Adrenal gland (tissue), 9 donors: ENCODE measurements at regions not wholly inside any gene's neighbourhood (a gene's known extent, or its start where the extent isn't known, plus 50 kb on each side); places are given as distances from the start of the nearest gene placed in this dataset.

Source experiments
- DNase-seq, 7 donors: peaks; one replicate each; pipeline ENCODE4 v3.0.0-alpha.2; 2019 to 2020
- H3K27ac ChIP-seq, 5 donors: fragments of 200-600 bp; sonication (generic) in 4 of 5; 1 replicate in 3 of 5; 2 replicates in 2 of 5; pipeline versions ENCODE4 v1.5.1 to v1.8.0; 2016 to 2020; ENCODE audit warnings: mild to moderate bottlenecking in 1 of 5
- H3K27me3 ChIP-seq: fragments of 200-600 bp; 2 replicates; pipeline ENCODE4 v1.8.0; 2021
- H3K36me3 ChIP-seq, 2 donors: fragments of 200-600 bp; replicated peaks in 1 of 2; 1 replicate in 1 of 2; 2 replicates in 1 of 2; pipeline versions ENCODE4 v1.5.1 to v1.8.0; 2018 to 2022
- H3K4me1 ChIP-seq, 2 donors: fragments of 200-600 bp; replicated peaks in 1 of 2; 1 replicate in 1 of 2; 2 replicates in 1 of 2; pipeline versions ENCODE4 v1.5.1 to v1.8.0; 2018 to 2021
- H3K4me3 ChIP-seq, 4 donors: fragments of 200-600 bp; sonication (generic) in 3 of 4; one replicate each; pipeline ENCODE4 v1.5.1; 2016 to 2018
- H3K9me3 ChIP-seq, 3 donors: fragments of 200-600 bp; sonication (generic) in 1 of 3; replicated peaks in 1 of 3; 1 replicate in 2 of 3; 2 replicates in 1 of 3; pipeline versions ENCODE4 v1.5.1 to v1.8.0; 2016 to 2021
- POLR2A ChIP-seq, 2 donors: fragments of 450-650 bp; IDR thresholded peaks; one replicate each; pipeline ENCODE4 v1.6.1; 2017; ENCODE audit warnings: antibody characterized with exemption in 2 of 2, mild to moderate bottlenecking in 2 of 2, moderate library complexity in 1 of 2
- WGBS, 4 donors: extraction: QIAGEN DNeasy Blood & Tissue Kit in 2 of 4; methylation state at CpG; one replicate each; pipeline versions ENCODE4 v1.1.5 to v1.1.7; 2013 to 2017; 5-methylcytosine and 5-hydroxymethylcytosine counted together
- intact Hi-C, 2 donors: fragments of 100-400 bp; cut with DNase I; formaldehyde crosslinking; loops; one replicate each; pipeline versions ENCODE4 v1.14.1 to v1.15.0; 2022 to 2023
- TF ChIP-seq, protein P1 (sequence below), 6 experiments: fragments of 450-650 bp in 4 of 6; fragments of 200-600 bp in 2 of 6; sonication (generic) in 1 of 6; IDR thresholded peaks; 1 replicate in 5 of 6; 2 replicates in 1 of 6; pipeline versions ENCODE4 v1.5.1 to v1.8.0; 2016 to 2021; ENCODE audit warnings: antibody characterized with exemption in 6 of 6, mild to moderate bottlenecking in 2 of 6, moderate library complexity in 1 of 6
- donor health status: healthy with polysubstance abuse.
- donor health status: Bipolar disorder and iron deficiency.
- donor health status: DM: yes; HTN: yes; CAD: no.
- donor health status: DM: no; HTN: no; CAD: no.
- donor health status: DM: no; HTN: no; CAD: no.

DNA sequence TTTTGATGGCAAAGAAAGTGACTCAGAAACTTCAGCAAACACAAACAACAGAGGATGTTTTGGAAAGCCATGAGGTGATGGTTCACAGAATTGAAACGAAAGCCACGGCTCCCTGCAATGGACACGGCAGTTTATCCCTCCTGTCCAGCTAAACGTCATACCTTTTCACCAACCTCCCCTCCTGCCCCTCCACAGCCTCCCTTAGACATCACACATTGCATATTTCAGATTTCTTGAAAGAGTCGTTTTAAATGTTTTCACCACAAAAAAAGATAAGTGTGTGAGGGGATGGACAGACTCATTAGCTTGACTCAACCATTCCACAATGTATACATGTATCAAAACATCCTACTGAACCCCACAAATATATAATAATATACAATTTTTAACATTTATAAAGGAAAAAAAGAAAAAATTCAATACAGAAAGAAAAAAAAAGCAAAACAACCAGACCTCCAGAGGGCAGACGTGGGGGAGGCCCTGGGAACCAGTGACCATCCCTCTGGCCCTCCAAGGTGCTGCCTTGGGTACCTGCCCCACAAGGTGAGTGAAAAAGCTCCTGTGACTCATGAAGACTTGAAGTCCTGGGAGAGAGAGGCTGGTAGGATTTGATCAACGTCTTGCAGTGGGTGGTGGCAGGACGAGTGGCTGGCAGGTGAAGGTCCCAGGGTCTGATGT lies 117.2 kb upstream of the THBS2 start:
- Histone ChIP-seq H3K4me3 (no peak overlapping the region), H3K9me3 (peaks cover 0 to 6% (median 0%) of the 10 kb centered on the region in 3 donors), H3K36me3 (no peaks in the 10 kb centered on the region), H3K27ac (no peak overlapping the region), H3K4me1 (no peaks in the 10 kb centered on the region), H3K27me3 (no peaks in the 10 kb centered on the region)
- WGBS, 4 donors = 65 to 77% (median 74%) methylated on average over 8 of the region's 8 CpGs
- intact Hi-C loops = no loop called here
- TF ChIP-seq, protein P1, sequence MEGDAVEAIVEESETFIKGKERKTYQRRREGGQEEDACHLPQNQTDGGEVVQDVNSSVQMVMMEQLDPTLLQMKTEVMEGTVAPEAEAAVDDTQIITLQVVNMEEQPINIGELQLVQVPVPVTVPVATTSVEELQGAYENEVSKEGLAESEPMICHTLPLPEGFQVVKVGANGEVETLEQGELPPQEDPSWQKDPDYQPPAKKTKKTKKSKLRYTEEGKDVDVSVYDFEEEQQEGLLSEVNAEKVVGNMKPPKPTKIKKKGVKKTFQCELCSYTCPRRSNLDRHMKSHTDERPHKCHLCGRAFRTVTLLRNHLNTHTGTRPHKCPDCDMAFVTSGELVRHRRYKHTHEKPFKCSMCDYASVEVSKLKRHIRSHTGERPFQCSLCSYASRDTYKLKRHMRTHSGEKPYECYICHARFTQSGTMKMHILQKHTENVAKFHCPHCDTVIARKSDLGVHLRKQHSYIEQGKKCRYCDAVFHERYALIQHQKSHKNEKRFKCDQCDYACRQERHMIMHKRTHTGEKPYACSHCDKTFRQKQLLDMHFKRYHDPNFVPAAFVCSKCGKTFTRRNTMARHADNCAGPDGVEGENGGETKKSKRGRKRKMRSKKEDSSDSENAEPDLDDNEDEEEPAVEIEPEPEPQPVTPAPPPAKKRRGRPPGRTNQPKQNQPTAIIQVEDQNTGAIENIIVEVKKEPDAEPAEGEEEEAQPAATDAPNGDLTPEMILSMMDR (IDR thresholded peaks at IDR 0.05) = no peak
- TF ChIP-seq POLR2A (IDR thresholded peaks at IDR 0.05) = no peak
- no peak for DNase-seq

DNA sequence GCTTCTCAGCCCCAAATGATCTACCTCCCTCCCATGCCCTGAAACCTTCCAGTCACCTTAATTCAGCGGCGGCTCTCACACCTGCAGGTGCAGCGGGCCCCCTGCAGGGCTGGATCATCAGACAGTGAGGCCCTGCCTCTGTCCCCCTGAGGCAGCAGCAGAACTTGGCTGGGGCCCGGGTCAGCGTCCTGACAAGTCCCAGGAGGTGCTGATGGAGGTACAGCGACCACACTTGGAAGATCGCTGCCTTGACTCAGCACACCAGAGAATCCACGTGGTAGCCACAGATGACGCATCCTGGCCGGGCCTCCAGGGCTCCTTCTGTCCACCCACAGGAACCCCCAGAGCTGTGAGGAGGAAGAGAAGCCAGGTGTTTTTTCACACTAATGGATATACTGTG lies 116.4 kb upstream of the THBS2 start:
- Histone ChIP-seq H3K9me3 (no peaks in the 10 kb centered on the region), H3K27ac (no peak overlapping the region), H3K4me1 (no peaks in the 10 kb centered on the region), H3K4me3 (no peak overlapping the region), H3K36me3 (no peaks in the 10 kb centered on the region), H3K27me3 (no peaks in the 10 kb centered on the region)
- 85 to 98% (median 86%) methylated on average over 5 to 10 of the region's 10 CpGs for WGBS, 4 donors
- TF ChIP-seq, protein P1 (IDR thresholded peaks at IDR 0.05) = no peak
- TF ChIP-seq POLR2A (IDR thresholded peaks at IDR 0.05) = no peak
- intact Hi-C loops = no loop called here
- no peak for DNase-seq

DNA sequence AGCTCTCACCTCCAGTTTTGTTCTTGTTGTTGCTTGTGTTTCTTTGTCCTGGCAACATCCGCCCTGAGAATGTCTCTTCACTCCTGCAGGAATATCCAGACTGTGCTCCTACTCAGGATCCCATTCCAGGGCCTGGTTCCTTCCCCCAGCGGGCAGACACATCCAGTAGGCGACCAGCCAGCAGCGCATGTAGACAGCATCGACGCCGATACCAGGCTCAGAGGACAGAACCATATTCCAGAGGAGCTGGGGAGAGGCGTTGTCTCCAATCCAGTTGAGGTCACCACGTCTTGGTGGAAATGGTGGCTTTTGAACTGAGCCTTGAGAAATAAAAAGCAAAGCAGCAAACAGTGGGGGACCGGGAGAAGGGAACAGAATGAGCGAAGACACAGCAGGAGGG lies 114.6 kb upstream of the THBS2 start:
- WGBS, 4 donors = 92 to 96% (median 94%) methylated on average over 11 of the region's 11 CpGs
- no peak for DNase-seq
- no peaks in the 10 kb centered on the region for H3K27me3 ChIP-seq
- H3K4me3 ChIP-seq = no peak overlapping the region
- H3K36me3 ChIP-seq = no peaks in the 10 kb centered on the region
- no peaks in the 10 kb centered on the region for H3K9me3 ChIP-seq
- no peak for TF ChIP-seq POLR2A (IDR thresholded peaks at IDR 0.05)
- TF ChIP-seq, protein P1 (IDR thresholded peaks at IDR 0.05) = no peak
- H3K4me1 ChIP-seq = peaks cover 7 to 10% of the 10 kb centered on the region in 2 donors
- no peak overlapping the region for H3K27ac ChIP-seq
- intact Hi-C loops = no loop called here

DNA sequence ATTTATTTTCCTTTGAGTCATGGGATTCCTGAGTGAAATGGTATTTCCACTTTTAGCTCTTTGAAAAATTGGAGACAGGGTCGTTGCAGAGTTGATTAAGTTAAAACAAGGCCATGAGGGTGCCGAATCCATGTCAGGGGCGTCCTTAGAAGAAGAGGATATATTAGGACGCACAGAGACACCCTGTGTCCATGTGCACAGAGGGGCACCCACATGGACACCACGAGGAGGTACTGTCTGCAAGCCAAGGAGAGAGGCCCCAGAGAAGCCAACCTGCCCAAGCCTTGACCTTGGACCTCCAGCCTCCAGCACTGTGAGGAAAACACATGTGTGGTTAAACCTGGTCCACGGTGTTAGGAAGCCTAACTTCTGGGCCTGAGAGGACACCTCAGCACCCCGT lies 113.9 kb upstream of the THBS2 start:
- H3K4me1 ChIP-seq = peaks cover 9 to 10% of the 10 kb centered on the region in 2 donors
- H3K4me3 ChIP-seq = no peak overlapping the region
- H3K9me3 ChIP-seq = no peaks in the 10 kb centered on the region
- DNase-seq = no peak
- no peaks in the 10 kb centered on the region for H3K36me3 ChIP-seq
- intact Hi-C loops = no loop called here
- no peaks in the 10 kb centered on the region for H3K27me3 ChIP-seq
- WGBS, 4 donors = 82 to 86% (median 85%) methylated on average over 7 of the region's 7 CpGs
- TF ChIP-seq, protein P1 (IDR thresholded peaks at IDR 0.05) = no peak
- TF ChIP-seq POLR2A (IDR thresholded peaks at IDR 0.05) = no peak
- no peak overlapping the region for H3K27ac ChIP-seq
